PC-9 (cell line): ENCODE measurements at regions not wholly inside any gene's neighbourhood (a gene's known extent, or its start where the extent isn't known, plus 50 kb on each side); places are given as distances from the start of the nearest gene placed in this dataset.

Experiments
- BruUV-seq: library from RNA; stranded (reverse); fragments of 400-500 nt; replicated peaks from 2 replicates; lab custom pipeline; 2021; lab: Mats Ljungman, UMichigan
- CTCF ChIA-PET: fragments of 300-600 bp; sonication (Branson Sonifier 250); formaldehyde crosslinking; loops from one replicate; lab custom pipeline; 2022; ENCODE audit warnings: antibody characterized with exemption; lab: Charles Lee
- POLR2A ChIA-PET: fragments of 300-600 bp; sonication (Branson Sonifier 250); formaldehyde crosslinking; loops from one replicate; lab custom pipeline; 2022; ENCODE audit warnings: antibody characterized with exemption; ENCODE audit not compliant: unreplicated experiment; lab: Charles Lee
- DNase-seq, 2 experiments: peaks; one replicate each; pipeline versions ENCODE4 v3.0.0 to v3.0.0-alpha.2; 2015 to 2022; ENCODE audit warnings: mixed read lengths in 1 of 2
- H2AFZ ChIP-seq: fragments of 200-600 bp; sonication (generic); 2 replicates; pipeline ENCODE4 v1.8.1; 2017; ENCODE audit warnings: antibody characterized with exemption
- H3F3A ChIP-seq: fragments of 200-600 bp; sonication (generic); 2 replicates; pipeline ENCODE4 v1.8.1; 2017; ENCODE audit warnings: antibody characterized with exemption, mild to moderate bottlenecking, low read depth; ENCODE audit not compliant: insufficient read depth
- H3K27ac ChIP-seq: fragments of 200-600 bp; sonication (generic); 2 replicates; pipeline ENCODE4 v1.6.1; 2016; ENCODE audit warnings: mixed run types
- H3K27me3 ChIP-seq: fragments of 200-600 bp; sonication (generic); 2 replicates; pipeline ENCODE4 v1.6.1; 2016; ENCODE audit warnings: low read depth, mixed run types; ENCODE audit not compliant: insufficient read depth
- H3K36me3 ChIP-seq: fragments of 200-600 bp; sonication (generic); 2 replicates; pipeline ENCODE4 v1.6.1; 2016; ENCODE audit warnings: low read depth, mixed run types
- H3K4me1 ChIP-seq: fragments of 200-600 bp; sonication (generic); replicated peaks from 2 replicates; pipeline ENCODE4 v1.6.1; 2016; ENCODE audit warnings: mixed run types; ENCODE audit not compliant: insufficient read depth
- H3K4me2 ChIP-seq: fragments of 200-600 bp; sonication (generic); 2 replicates; pipeline ENCODE4 v1.6.1; 2017; ENCODE audit warnings: mixed run types
- H3K4me3 ChIP-seq: fragments of 200-600 bp; sonication (generic); 2 replicates; pipeline ENCODE4 v1.6.1; 2016; ENCODE audit warnings: mixed run types
- H3K79me2 ChIP-seq: fragments of 200-600 bp; sonication (generic); 2 replicates; pipeline ENCODE4 v1.6.1; 2017; ENCODE audit warnings: low read depth, mixed run types
- H3K9me2 ChIP-seq: fragments of 200-600 bp; sonication (generic); 2 replicates; pipeline ENCODE4 v1.8.1; 2017; ENCODE audit warnings: mild to moderate bottlenecking; ENCODE audit not compliant: insufficient read depth
- H3K9me3 ChIP-seq: fragments of 200-600 bp; sonication (generic); 2 replicates; pipeline ENCODE4 v1.8.1; 2016; ENCODE audit warnings: low read depth; ENCODE audit not compliant: insufficient read depth
- H4K20me1 ChIP-seq: fragments of 200-600 bp; sonication (generic); 2 replicates; pipeline ENCODE4 v1.8.1; 2017; ENCODE audit not compliant: insufficient read depth
- EZH2 ChIP-seq: fragments of 200-600 bp; sonication (generic); IDR thresholded peaks from 2 replicates; pipeline ENCODE4 v1.8.0; 2017; ENCODE audit warnings: antibody characterized with exemption, low read depth
- intact Hi-C: fragments of 100-400 bp; cut with micrococcal nuclease; formaldehyde crosslinking; loops from one replicate; pipeline ENCODE4 v1.10.0; 2022; ENCODE audit not compliant: unreplicated experiment
- TF ChIP-seq, protein P1 (sequence below): fragments of 200-600 bp; sonication (generic); conservative IDR thresholded peaks from 2 replicates; pipeline ENCODE4 v1.6.1; 2017; ENCODE audit warnings: mixed run types, antibody characterized with exemption, mild to moderate bottlenecking, moderate library complexity

GRCh38 chr10:33534416-33534815 lies 199.9 kb upstream of the NRP1 start:
- intact Hi-C loops, result no loop called here
- POLR2A ChIA-PET, result no interaction called here
- DNase-seq, result peak; percentile 24 to 47

DNA sequence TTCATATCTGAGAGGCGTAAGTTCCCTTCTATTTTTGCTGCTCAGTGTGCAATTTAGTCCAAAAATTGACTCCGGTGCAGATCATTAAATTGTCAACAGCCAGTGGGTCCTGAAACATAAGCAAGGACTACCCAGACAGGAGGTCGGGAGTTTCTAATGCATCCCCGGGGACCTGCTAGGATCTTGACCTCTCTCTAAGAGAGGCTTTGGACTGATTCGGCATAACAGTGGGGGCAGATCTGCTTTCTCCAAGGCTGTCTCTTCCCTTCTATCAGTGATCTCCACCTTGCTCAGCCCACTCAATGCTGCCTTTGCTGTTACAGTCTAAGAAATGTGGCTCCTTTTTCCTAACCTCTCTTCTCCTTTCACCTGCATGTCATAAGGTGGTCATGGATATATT lies 199.1 kb upstream of the NRP1 start:
- BruUV-seq, result no TSS peak

More at GRCh38 chr10:33534416-33534815, 199.9 kb upstream of the NRP1 start:
- no peak overlapping the region for H3K4me2 ChIP-seq
- H3F3A ChIP-seq, result no peaks in the 10 kb centered on the region
- CTCF ChIA-PET, result no interaction called here
- no peak overlapping the region for H3K4me3 ChIP-seq
- H3K9me3 ChIP-seq, result no peaks in the 10 kb centered on the region
- no peak overlapping the region for H3K27ac ChIP-seq
- H3K4me1 ChIP-seq, result 0 out of 2 replicates have a peak, but pooled peaks cover 6% of the 10 kb centered on the region
- H3K36me3 ChIP-seq, result no peaks in the 10 kb centered on the region
- H3K27me3 ChIP-seq, result no peaks in the 10 kb centered on the region
- TF ChIP-seq, protein P1, sequence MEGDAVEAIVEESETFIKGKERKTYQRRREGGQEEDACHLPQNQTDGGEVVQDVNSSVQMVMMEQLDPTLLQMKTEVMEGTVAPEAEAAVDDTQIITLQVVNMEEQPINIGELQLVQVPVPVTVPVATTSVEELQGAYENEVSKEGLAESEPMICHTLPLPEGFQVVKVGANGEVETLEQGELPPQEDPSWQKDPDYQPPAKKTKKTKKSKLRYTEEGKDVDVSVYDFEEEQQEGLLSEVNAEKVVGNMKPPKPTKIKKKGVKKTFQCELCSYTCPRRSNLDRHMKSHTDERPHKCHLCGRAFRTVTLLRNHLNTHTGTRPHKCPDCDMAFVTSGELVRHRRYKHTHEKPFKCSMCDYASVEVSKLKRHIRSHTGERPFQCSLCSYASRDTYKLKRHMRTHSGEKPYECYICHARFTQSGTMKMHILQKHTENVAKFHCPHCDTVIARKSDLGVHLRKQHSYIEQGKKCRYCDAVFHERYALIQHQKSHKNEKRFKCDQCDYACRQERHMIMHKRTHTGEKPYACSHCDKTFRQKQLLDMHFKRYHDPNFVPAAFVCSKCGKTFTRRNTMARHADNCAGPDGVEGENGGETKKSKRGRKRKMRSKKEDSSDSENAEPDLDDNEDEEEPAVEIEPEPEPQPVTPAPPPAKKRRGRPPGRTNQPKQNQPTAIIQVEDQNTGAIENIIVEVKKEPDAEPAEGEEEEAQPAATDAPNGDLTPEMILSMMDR, result no peak
- TF ChIP-seq EZH2, result no peak
- H3K9me2 ChIP-seq, result no peaks in the 10 kb centered on the region
- H3K79me2 ChIP-seq, result no peaks in the 10 kb centered on the region
- no peaks in the 10 kb centered on the region for H4K20me1 ChIP-seq
- no TSS peak for BruUV-seq
- H2AFZ ChIP-seq, result no peak overlapping the region

GRCh38 chr10:33532901-33533300 lies 198.4 kb upstream of the NRP1 start:
- Histone ChIP-seq H3K27ac (no peak overlapping the region), H3F3A (no peaks in the 10 kb centered on the region), H3K79me2 (no peaks in the 10 kb centered on the region), H3K4me3 (no peak overlapping the region), H3K4me1 (0 out of 2 replicates have a peak, but pooled peaks cover 6% of the 10 kb centered on the region), H4K20me1 (no peaks in the 10 kb centered on the region), H3K9me3 (no peaks in the 10 kb centered on the region), H3K4me2 (no peak overlapping the region), H3K27me3 (no peaks in the 10 kb centered on the region), H3K9me2 (no peaks in the 10 kb centered on the region), H3K36me3 (no peaks in the 10 kb centered on the region), H2AFZ (no peak overlapping the region)
- no peak for TF ChIP-seq EZH2
- TF ChIP-seq, protein P1, result no peak
- DNase-seq, result no peak
- intact Hi-C loops, result no loop called here
- CTCF ChIA-PET, result no interaction called here
- POLR2A ChIA-PET, result no interaction called here
- no TSS peak for BruUV-seq

More for the DNA sequence above, 199.1 kb upstream of the NRP1 start:
- Histone ChIP-seq H2AFZ (no peak overlapping the region), H3K4me2 (no peak overlapping the region), H3K79me2 (no peaks in the 10 kb centered on the region), H3F3A (no peaks in the 10 kb centered on the region), H3K9me2 (no peaks in the 10 kb centered on the region), H3K36me3 (no peaks in the 10 kb centered on the region), H3K27ac (no peak overlapping the region), H4K20me1 (no peaks in the 10 kb centered on the region), H3K4me1 (0 out of 2 replicates have a peak, but pooled peaks cover 6% of the 10 kb centered on the region), H3K9me3 (no peaks in the 10 kb centered on the region), H3K27me3 (no peaks in the 10 kb centered on the region), H3K4me3 (no peak overlapping the region)
- TF ChIP-seq, protein P1, result no peak
- no peak for TF ChIP-seq EZH2
- intact Hi-C loops, result no loop called here
- no peak for DNase-seq
- CTCF ChIA-PET, result no interaction called here
- POLR2A ChIA-PET, result no interaction called here
